Right ventricle myocardium inferior (tissue), 1 donor: ENCODE measurements at regions not wholly inside any gene's neighbourhood (a gene's known extent, or its start where the extent isn't known, plus 50 kb on each side); places are given as distances from the start of the nearest gene placed in this dataset.
"Not testable (repeated sequence)": the region's sequence is repeated elsewhere in the genome, so short reads cannot be mapped to it uniquely, and the experiment has no call there.

Source experiments
- ATAC-seq: fragments of 200-7000 bp; cut with Tn5 transposase; one replicate; pipeline ENCODE4 v1.9.1; 2020; ENCODE audit warnings: mild to moderate bottlenecking, moderate library complexity
- DNase-seq: peaks from one replicate; pipeline ENCODE4 v3.0.0; 2021; ENCODE audit errors: missing footprints
- intact Hi-C: fragments of 100-400 bp; cut with DNase I; formaldehyde crosslinking; loops from one replicate; pipeline ENCODE4 v1.11.0; 2022
- microRNA-seq: library from miRNA; unstranded; fragments of <30 nt; microRNA quantifications from one replicate; pipeline ENCODE4 v1.2.0, GENCODE V29; 2020
- donor health status: DM: no; HTN: yes; CAD: no; lungs with severe emphysema.

- no peak for DNase-seq
- intact Hi-C loops, result no loop called here
- ATAC-seq, result no peak
Measured at GRCh38 chr19:20269461-20269860, 102.4 kb downstream of the ZNF486 start.

GRCh38 chr19:20261513-20261912, 94.5 kb downstream of the ZNF486 start:
- ATAC-seq, intact Hi-C loops, DNase-seq: not testable (repeated sequence)

GRCh38 chr19:20260738-20261137, 93.7 kb downstream of the ZNF486 start:
- intact Hi-C loops, result not testable (repeated sequence)

GRCh38 chr19:20259615-20260014, 92.6 kb downstream of the ZNF486 start:
- DNase-seq (no peak), ATAC-seq (no peak)
- intact Hi-C loops, result no loop called here

More at GRCh38 chr19:20260738-20261137, 93.7 kb downstream of the ZNF486 start:
- not testable (repeated sequence) for ATAC-seq, DNase-seq

GRCh38 chr19:20256606-20257005, 89.6 kb downstream of the ZNF486 start:
- DNase-seq (no peak), ATAC-seq (no peak)
- intact Hi-C loops, result no loop called here

GRCh38 chr19:20254121-20254520, 87.1 kb downstream of the ZNF486 start:
- DNase-seq (no peak), ATAC-seq (no peak)
- intact Hi-C loops, result no loop called here

- no peak for ATAC-seq
- DNase-seq, result no peak
- intact Hi-C loops, result no loop called here
Measured at GRCh38 chr19:20252613-20253012, 85.6 kb downstream of the ZNF486 start.

GRCh38 chr19:20250627-20251026, 83.6 kb downstream of the ZNF486 start:
- no peak for DNase-seq
- no peak for ATAC-seq
- intact Hi-C loops, result no loop called here

GRCh38 chr19:20250121-20250520, 83.1 kb downstream of the ZNF486 start:
- ATAC-seq, result no peak
- no peak for DNase-seq
- intact Hi-C loops, result no loop called here

Small RNAs in the stretch of these regions (microRNA-seq; reads per million reads assigned to microRNA genes)
- 1.8 reads per million for gene MIR1270
